HG03045 (cell line): ENCODE measurements at regions not wholly inside any gene's neighbourhood (a gene's known extent, or its start where the extent isn't known, plus 50 kb on each side); places are given as distances from the start of the nearest gene placed in this dataset.
A peak's percentile ranks its signal among the peaks of the same experiment; 100 is the strongest.

Experiments
- ATAC-seq: cut with Tn5 transposase; IDR thresholded peaks from one replicate; pipeline ENCODE4 v1.9.1; 2021; ENCODE audit warnings: mild to moderate bottlenecking, moderate library complexity; ENCODE audit not compliant: unreplicated experiment

GRCh38 chr3:178475062-178475461, 61.2 kb upstream of the KCNMB2 start:
- no peak for ATAC-seq

- ATAC-seq: no peak
Observed at GRCh38 chr3:178476886-178477285, 59.4 kb upstream of the KCNMB2 start.

- ATAC-seq: no peak
Observed at GRCh38 chr3:178479446-178479845, 56.8 kb upstream of the KCNMB2 start.

GRCh38 chr3:178479860-178480259, 56.4 kb upstream of the KCNMB2 start:
- ATAC-seq: no peak

GRCh38 chr3:178480274-178480673, 56.0 kb upstream of the KCNMB2 start:
- peak; percentile 22 for ATAC-seq

- peak; percentile 100 for ATAC-seq
Observed at GRCh38 chr3:178480795-178481194, 55.4 kb upstream of the KCNMB2 start.

GRCh38 chr3:178482981-178483380, 53.3 kb upstream of the KCNMB2 start:
- ATAC-seq: no peak

- no peak for ATAC-seq
Observed at GRCh38 chr3:178483704-178484103, 52.5 kb upstream of the KCNMB2 start.

GRCh38 chr3:178485756-178486155, 50.5 kb upstream of the KCNMB2 start:
- no peak for ATAC-seq
